ENCODE measurements at regions not wholly inside any gene's neighbourhood (a gene's known extent, or its start where the extent isn't known, plus 50 kb on each side); places are given as distances from the start of the nearest gene placed in this dataset.

- TF ChIP-seq CTCF (conservative IDR thresholded peaks at IDR 0.05; ENCODE audit: low read depth, low read length) (no peak), EZH2phosphoT487 (IDR thresholded peaks at IDR 0.05; ENCODE audit: borderline replicate concordance, low read length) (no peak)
These were observed 57.1 kb upstream of the COX20 start for GRCh38 chr1:244778344-244778743.
